Mesenchymal stem cell (in vitro differentiated cells and primary cell): ENCODE measurements at regions not wholly inside any gene's neighbourhood (a gene's known extent, or its start where the extent isn't known, plus 50 kb on each side); places are given as distances from the start of the nearest gene placed in this dataset.

Experiments
- DNase-seq: peaks from one replicate; pipeline ENCODE4 v3.0.0-alpha.2; 2013
- H2AFZ ChIP-seq: one replicate; pipeline ENCODE4 v1.6.1; 2013; ENCODE audit warnings: low read depth, mild to moderate bottlenecking, control low read depth, inconsistent platforms, low read length, moderate library complexity
- H2AK5ac ChIP-seq: 2 replicates; pipeline ENCODE4 v1.6.1; 2013; ENCODE audit warnings: low read length, moderate library complexity, mild to moderate bottlenecking, inconsistent platforms; ENCODE audit not compliant: severe bottlenecking
- H2BK120ac ChIP-seq: one replicate; pipeline ENCODE4 v1.6.1; 2013; ENCODE audit warnings: low read depth, mild to moderate bottlenecking, inconsistent platforms, low read length, moderate library complexity
- H2BK12ac ChIP-seq, 2 experiments: one replicate each; pipeline ENCODE4 v1.6.1; 2013; ENCODE audit warnings: inconsistent platforms in 2 of 2, low read length in 2 of 2, mild to moderate bottlenecking in 2 of 2, moderate library complexity in 2 of 2, control low read depth in 1 of 2
- H2BK15ac ChIP-seq: one replicate; pipeline ENCODE4 v1.6.1; 2013; ENCODE audit warnings: mild to moderate bottlenecking, low read depth, inconsistent platforms; ENCODE audit not compliant: poor library complexity, severe bottlenecking
- H2BK5ac ChIP-seq: 2 replicates; pipeline ENCODE4 v1.6.1; 2013; ENCODE audit warnings: low read depth, mild to moderate bottlenecking, low read length, control low read depth, inconsistent platforms; ENCODE audit not compliant: poor library complexity, severe bottlenecking
- H3K14ac ChIP-seq, 2 experiments: one replicate each; pipeline ENCODE4 v1.6.1; 2013; ENCODE audit warnings: inconsistent platforms in 2 of 2, low read length in 2 of 2, control low read depth in 1 of 2, mild to moderate bottlenecking in 1 of 2, moderate library complexity in 1 of 2
- H3K18ac ChIP-seq, 2 experiments: one replicate each; pipeline ENCODE4 v1.6.1; 2013; ENCODE audit warnings: inconsistent platforms in 2 of 2, low read length in 2 of 2, control low read depth in 1 of 2, low read depth in 1 of 2, mild to moderate bottlenecking in 1 of 2
- H3K23ac ChIP-seq, 2 experiments: one replicate each; pipeline ENCODE4 v1.6.1; 2013; ENCODE audit warnings: inconsistent platforms in 2 of 2, low read length in 2 of 2, mild to moderate bottlenecking in 2 of 2, moderate library complexity in 2 of 2, control low read depth in 1 of 2
- H3K27ac ChIP-seq: 2 replicates; pipeline ENCODE4 v1.5.1; 2013; ENCODE audit warnings: mild to moderate bottlenecking, moderate library complexity, low read length, control low read depth, inconsistent platforms; ENCODE audit not compliant: poor library complexity, severe bottlenecking
- H3K27me3 ChIP-seq, 2 experiments: 2 replicates each; pipeline versions ENCODE4 v1.6.1 to v1.7.0; 2013; ENCODE audit warnings: low read length in 2 of 2, mild to moderate bottlenecking in 2 of 2, moderate library complexity in 2 of 2, control low read depth in 1 of 2, inconsistent platforms in 1 of 2; ENCODE audit not compliant: control insufficient read depth in 1 of 2, insufficient read depth in 1 of 2
- H3K36me3 ChIP-seq, 2 experiments: 2 replicates each; pipeline versions ENCODE4 v1.6.1 to v1.7.0; 2013; ENCODE audit warnings: low read length in 2 of 2, control low read depth in 1 of 2, inconsistent platforms in 1 of 2, low read depth in 1 of 2, mild to moderate bottlenecking in 1 of 2; ENCODE audit not compliant: insufficient read depth in 2 of 2, control insufficient read depth in 1 of 2
- H3K4ac ChIP-seq, 2 experiments: one replicate each; pipeline ENCODE4 v1.6.1; 2013; ENCODE audit warnings: inconsistent platforms in 2 of 2, low read length in 2 of 2, mild to moderate bottlenecking in 2 of 2, moderate library complexity in 2 of 2, control low read depth in 1 of 2, low read depth in 1 of 2
- H3K4me1 ChIP-seq: 2 replicates; pipeline ENCODE4 v1.6.1; 2013; ENCODE audit warnings: low read depth, low read length, control low read depth; ENCODE audit not compliant: control insufficient read depth, insufficient read depth
- H3K4me2 ChIP-seq: 2 replicates; pipeline ENCODE4 v1.6.1; 2013; ENCODE audit warnings: low read length, mild to moderate bottlenecking, inconsistent platforms; ENCODE audit not compliant: poor library complexity, severe bottlenecking
- H3K4me3 ChIP-seq, 2 experiments: 2 replicates each; pipeline versions ENCODE4 v1.5.1 to v1.7.0; 2013; ENCODE audit warnings: low read length in 2 of 2, mild to moderate bottlenecking in 2 of 2, control low read depth in 1 of 2, low read depth in 1 of 2; ENCODE audit not compliant: insufficient read depth in 1 of 2
- H3K79me1 ChIP-seq: replicated peaks from 2 replicates; pipeline ENCODE4 v1.6.1; 2013; ENCODE audit warnings: mild to moderate bottlenecking, control low read depth, low read length, inconsistent platforms; ENCODE audit not compliant: poor library complexity, severe bottlenecking
- H3K9ac ChIP-seq: 2 replicates; pipeline ENCODE4 v1.7.0; 2013; ENCODE audit warnings: mild to moderate bottlenecking, low read length, moderate library complexity
- H3K9me3 ChIP-seq: 2 replicates; pipeline ENCODE4 v1.7.0; 2013; ENCODE audit warnings: mild to moderate bottlenecking, low read length; ENCODE audit not compliant: control insufficient read depth
- H4K8ac ChIP-seq: one replicate; pipeline ENCODE4 v1.6.1; 2013; ENCODE audit warnings: inconsistent platforms, mild to moderate bottlenecking, low read length, moderate library complexity
- H4K91ac ChIP-seq: one replicate; pipeline ENCODE4 v1.6.1; 2013; ENCODE audit warnings: mild to moderate bottlenecking, low read length, inconsistent platforms
- WGBS: methylation state at CpG from one replicate; pipeline ENCODE4 v1.1.7; 2013; ENCODE audit warnings: mixed read lengths; 5-methylcytosine and 5-hydroxymethylcytosine counted together

GRCh38 chr6:144834426-144835038, 549.4 kb downstream of the UTRN start:
- Histone ChIP-seq H2AK5ac (no peak overlapping the region), H4K8ac (no peak overlapping the region), H3K4me2 (no peak overlapping the region), H3K27ac (no peak overlapping the region), H3K4ac (no peak overlapping the region), H3K27me3 (no peaks in the 10 kb centered on the region), H3K23ac (no peak overlapping the region), H3K4me3 (no peak overlapping the region), H3K9me3 (no peaks in the 10 kb centered on the region), H3K79me1 (peaks cover 2% of the 10 kb centered on the region), H3K9ac (no peak overlapping the region), H2BK15ac (no peak overlapping the region), H3K18ac (no peak overlapping the region), H2BK5ac (no peak overlapping the region), H3K14ac (no peak overlapping the region), H2AFZ (no peak overlapping the region), H3K4me1 (no peaks in the 10 kb centered on the region), H2BK12ac (no peak overlapping the region), H3K36me3 (peaks cover 22 to 60% of the 10 kb centered on the region in 2 experiments), H2BK120ac (no peak overlapping the region), H4K91ac (no peak overlapping the region)
- DNase-seq = no peak
- WGBS = 91% methylated on average over 6 of the region's 6 CpGs

GRCh38 chr6:144835322-144835973, 550.3 kb downstream of the UTRN start:
- Histone ChIP-seq H3K27ac (no peak overlapping the region), H3K9ac (no peak overlapping the region), H2BK120ac (no peak overlapping the region), H4K8ac (no peak overlapping the region), H3K4me1 (no peaks in the 10 kb centered on the region), H3K27me3 (no peaks in the 10 kb centered on the region), H3K14ac (no peak overlapping the region), H4K91ac (no peak overlapping the region), H2BK15ac (no peak overlapping the region), H2AFZ (no peak overlapping the region), H3K9me3 (no peaks in the 10 kb centered on the region), H3K23ac (no peak overlapping the region), H3K18ac (no peak overlapping the region), H3K4me3 (no peak overlapping the region), H3K79me1 (peaks cover 2% of the 10 kb centered on the region), H2BK5ac (no peak overlapping the region), H3K4me2 (no peak overlapping the region), H2BK12ac (no peak overlapping the region), H3K36me3 (peaks cover 24 to 64% of the 10 kb centered on the region in 2 experiments), H3K4ac (no peak overlapping the region), H2AK5ac (no peak overlapping the region)
- WGBS = 97% methylated on average over 6 of the region's 6 CpGs
- no peak for DNase-seq

GRCh38 chr6:144840619-144841018, 555.5 kb downstream of the UTRN start:
- no peak overlapping the region for H2BK12ac ChIP-seq
- DNase-seq = no peak
- H3K9me3 ChIP-seq = no peaks in the 10 kb centered on the region
- no peak overlapping the region for H3K4ac ChIP-seq
- H2BK15ac ChIP-seq = no peak overlapping the region
- WGBS = 90% methylated on average over 8 of the region's 10 CpGs
- H3K18ac ChIP-seq = peak overlapping the region in 1 of 2 experiments; percentile 21
- H2AFZ ChIP-seq = no peak overlapping the region
- H3K14ac ChIP-seq = no peak overlapping the region
- no peak overlapping the region for H2BK120ac ChIP-seq
- H3K4me1 ChIP-seq = no peaks in the 10 kb centered on the region
- no peaks in the 10 kb centered on the region for H3K27me3 ChIP-seq
- no peak overlapping the region for H4K8ac ChIP-seq
- H3K9ac ChIP-seq = no peak overlapping the region
- no peak overlapping the region for H4K91ac ChIP-seq
- H3K36me3 ChIP-seq = peaks cover 29 to 79% of the 10 kb centered on the region in 2 experiments
- H3K4me2 ChIP-seq = no peak overlapping the region
- peaks cover 2% of the 10 kb centered on the region for H3K79me1 ChIP-seq
- no peak overlapping the region for H3K23ac ChIP-seq
- no peak overlapping the region for H2BK5ac ChIP-seq
- no peak overlapping the region for H3K27ac ChIP-seq
- no peak overlapping the region for H3K4me3 ChIP-seq
- no peak overlapping the region for H2AK5ac ChIP-seq

GRCh38 chr6:144843701-144844100, 558.6 kb downstream of the UTRN start:
- no peak overlapping the region for H3K27ac ChIP-seq
- H3K23ac ChIP-seq = no peak overlapping the region
- no peaks in the 10 kb centered on the region for H3K79me1 ChIP-seq
- no peak overlapping the region for H2BK12ac ChIP-seq
- no peak overlapping the region for H3K4me2 ChIP-seq
- H3K14ac ChIP-seq = no peak overlapping the region
- H3K9me3 ChIP-seq = no peaks in the 10 kb centered on the region
- H2BK5ac ChIP-seq = no peak overlapping the region
- no peak for DNase-seq
- H3K27me3 ChIP-seq = no peaks in the 10 kb centered on the region
- peaks cover 25 to 71% of the 10 kb centered on the region in 2 experiments for H3K36me3 ChIP-seq
- no peak overlapping the region for H4K8ac ChIP-seq
- H2AFZ ChIP-seq = no peak overlapping the region
- no peak overlapping the region for H3K4ac ChIP-seq
- H4K91ac ChIP-seq = no peak overlapping the region
- WGBS = no CpG with 5 or more reads among the region's 1 CpG
- no peak overlapping the region for H3K4me3 ChIP-seq
- no peak overlapping the region for H3K9ac ChIP-seq
- H3K18ac ChIP-seq = no peak overlapping the region
- no peak overlapping the region for H2BK120ac ChIP-seq
- no peak overlapping the region for H2BK15ac ChIP-seq
- no peak overlapping the region for H2AK5ac ChIP-seq
- no peaks in the 10 kb centered on the region for H3K4me1 ChIP-seq
